ENCODE measurements at regions not wholly inside any gene's neighbourhood (a gene's known extent, or its start where the extent isn't known, plus 50 kb on each side); places are given as distances from the start of the nearest gene placed in this dataset.

- Histone ChIP-seq H3K9me3 (no peaks in the 10 kb centered on the region), H3K27me3 (no peaks in the 10 kb centered on the region), H3K4me3 (no peak overlapping the region), H3K4me1 (peaks cover 0 to 2% (median 0%) of the 10 kb centered on the region in 4 donors), H3K27ac (no peak overlapping the region), H3K36me3 (no peaks in the 10 kb centered on the region)
- DNase-seq: no peak
- intact Hi-C loops (cut with DNase I; ENCODE audit: low total_unique reads): no loop called here
- WGBS, 5 donors: 47 to 61% (median 51%) methylated on average over 2 of the region's 2 CpGs
- TF ChIP-seq POLR2A (IDR thresholded peaks at IDR 0.05) (no peak), EP300 (IDR thresholded peaks at IDR 0.05) (no peak), POLR2AphosphoS5 (IDR thresholded peaks at IDR 0.05) (no peak)
- TF ChIP-seq, protein P1, sequence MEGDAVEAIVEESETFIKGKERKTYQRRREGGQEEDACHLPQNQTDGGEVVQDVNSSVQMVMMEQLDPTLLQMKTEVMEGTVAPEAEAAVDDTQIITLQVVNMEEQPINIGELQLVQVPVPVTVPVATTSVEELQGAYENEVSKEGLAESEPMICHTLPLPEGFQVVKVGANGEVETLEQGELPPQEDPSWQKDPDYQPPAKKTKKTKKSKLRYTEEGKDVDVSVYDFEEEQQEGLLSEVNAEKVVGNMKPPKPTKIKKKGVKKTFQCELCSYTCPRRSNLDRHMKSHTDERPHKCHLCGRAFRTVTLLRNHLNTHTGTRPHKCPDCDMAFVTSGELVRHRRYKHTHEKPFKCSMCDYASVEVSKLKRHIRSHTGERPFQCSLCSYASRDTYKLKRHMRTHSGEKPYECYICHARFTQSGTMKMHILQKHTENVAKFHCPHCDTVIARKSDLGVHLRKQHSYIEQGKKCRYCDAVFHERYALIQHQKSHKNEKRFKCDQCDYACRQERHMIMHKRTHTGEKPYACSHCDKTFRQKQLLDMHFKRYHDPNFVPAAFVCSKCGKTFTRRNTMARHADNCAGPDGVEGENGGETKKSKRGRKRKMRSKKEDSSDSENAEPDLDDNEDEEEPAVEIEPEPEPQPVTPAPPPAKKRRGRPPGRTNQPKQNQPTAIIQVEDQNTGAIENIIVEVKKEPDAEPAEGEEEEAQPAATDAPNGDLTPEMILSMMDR (IDR thresholded peaks at IDR 0.05): no peak
These were observed 120.7 kb upstream of the SLIT3 start for GRCh38 chr5:169421677-169422076.

DNA sequence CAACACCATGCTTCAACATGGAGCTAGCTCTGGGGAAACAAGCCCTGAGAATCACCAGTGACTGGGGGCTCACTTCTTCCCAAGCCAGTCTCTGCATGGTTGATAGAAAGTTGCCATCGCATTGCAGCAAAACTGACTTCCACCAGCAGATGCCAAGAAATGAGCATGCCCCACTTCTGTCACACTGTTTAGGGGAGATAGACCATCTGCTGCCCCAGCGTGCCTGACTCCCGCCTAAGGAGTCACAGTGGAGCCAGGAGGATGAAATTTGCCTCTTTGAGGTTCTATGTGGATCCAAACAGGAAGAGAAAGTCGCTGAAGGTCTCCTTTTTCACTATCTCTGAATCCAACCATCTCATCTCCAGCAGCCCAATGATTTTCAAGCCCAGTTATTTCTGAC lies 116.7 kb upstream of the SLIT3 start:
- TF ChIP-seq, protein P1 (IDR thresholded peaks at IDR 0.05): no peak
- no peak for TF ChIP-seq EP300 (IDR thresholded peaks at IDR 0.05)
- no peak for TF ChIP-seq POLR2AphosphoS5 (IDR thresholded peaks at IDR 0.05)
- no peak for TF ChIP-seq POLR2A (IDR thresholded peaks at IDR 0.05)
- H3K27ac ChIP-seq: no peak overlapping the region
- H3K27me3 ChIP-seq: no peaks in the 10 kb centered on the region
- WGBS, 5 donors: 77 to 79% (median 79%) methylated on average over 4 of the region's 4 CpGs
- H3K9me3 ChIP-seq: no peaks in the 10 kb centered on the region
- H3K36me3 ChIP-seq: no peaks in the 10 kb centered on the region
- no peak overlapping the region for H3K4me3 ChIP-seq
- DNase-seq: no peak
- peaks cover 0 to 7% (median 0%) of the 10 kb centered on the region in 4 donors for H3K4me1 ChIP-seq
- intact Hi-C loops (cut with DNase I; ENCODE audit: low total_unique reads): no loop called here

DNA sequence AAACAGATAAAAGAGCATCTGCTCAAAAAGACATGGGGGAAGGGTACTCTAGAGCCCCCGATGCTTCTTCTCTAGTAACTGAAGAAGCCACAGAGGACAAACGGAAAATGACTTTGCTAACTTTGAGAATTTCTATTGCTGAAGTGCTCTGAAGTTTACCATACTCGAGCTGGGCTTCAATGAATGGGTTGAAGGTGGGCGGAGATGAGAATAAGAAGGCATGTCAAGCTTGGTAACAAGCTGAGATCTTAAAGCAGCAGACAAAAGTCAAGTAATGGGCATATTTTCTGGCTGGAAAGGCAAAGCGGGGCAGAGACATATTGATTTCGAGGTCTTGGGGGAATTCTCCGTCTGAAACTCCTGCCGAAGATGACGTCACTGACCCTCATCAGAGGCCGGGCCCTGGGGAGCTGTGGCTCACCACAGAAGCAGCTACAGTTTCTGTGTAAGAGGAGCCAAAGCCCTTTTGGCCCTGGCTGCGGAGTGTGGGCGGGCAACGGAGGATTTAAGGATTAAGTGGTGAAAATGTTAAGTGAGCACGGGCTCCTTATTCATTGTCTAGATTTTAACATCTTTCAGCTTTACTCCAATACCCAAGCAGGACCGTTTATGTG lies 115.8 kb upstream of the SLIT3 start:
- H3K4me1 ChIP-seq: peaks cover 0 to 7% (median 0%) of the 10 kb centered on the region in 4 donors
- no peak overlapping the region for H3K4me3 ChIP-seq
- peak in 1 of 3 donors; percentile 25 for TF ChIP-seq POLR2AphosphoS5 (IDR thresholded peaks at IDR 0.05)
- TF ChIP-seq POLR2A (IDR thresholded peaks at IDR 0.05): no peak
- no peaks in the 10 kb centered on the region for H3K9me3 ChIP-seq
- peak overlapping the region in 1 of 5 donors; percentile 4 for H3K27ac ChIP-seq
- intact Hi-C loops (cut with DNase I; ENCODE audit: low total_unique reads): no loop called here
- H3K27me3 ChIP-seq: no peaks in the 10 kb centered on the region
- 55 to 64% (median 63%) methylated on average over 15 of the region's 15 CpGs for WGBS, 5 donors
- peak in 1 of 2 donors; percentile 58 for DNase-seq
- H3K36me3 ChIP-seq: no peaks in the 10 kb centered on the region

GRCh38 chr5:169415948-169416347 lies 115.0 kb upstream of the SLIT3 start:
- Histone ChIP-seq H3K36me3 (no peaks in the 10 kb centered on the region), H3K27ac (no peak overlapping the region), H3K27me3 (no peaks in the 10 kb centered on the region), H3K9me3 (no peaks in the 10 kb centered on the region), H3K4me3 (no peak overlapping the region), H3K4me1 (peaks cover 0 to 7% (median 0%) of the 10 kb centered on the region in 4 donors)
- DNase-seq: peak in 1 of 2 donors; percentile 42
- no peak for TF ChIP-seq POLR2AphosphoS5 (IDR thresholded peaks at IDR 0.05)
- no peak for TF ChIP-seq POLR2A (IDR thresholded peaks at IDR 0.05)
- no peak for TF ChIP-seq EP300 (IDR thresholded peaks at IDR 0.05)
- TF ChIP-seq, protein P1 (IDR thresholded peaks at IDR 0.05): no peak
- WGBS, 5 donors: 46 to 65% (median 59%) methylated on average over 5 of the region's 5 CpGs
- intact Hi-C loops (cut with DNase I; ENCODE audit: low total_unique reads): no loop called here

- DNase-seq: no peak
- intact Hi-C loops (cut with DNase I; ENCODE audit: low total_unique reads): no loop called here
- H3K9me3 ChIP-seq: no peaks in the 10 kb centered on the region
- TF ChIP-seq POLR2AphosphoS5 (IDR thresholded peaks at IDR 0.05): no peak
- TF ChIP-seq, protein P1 (IDR thresholded peaks at IDR 0.05): no peak
- TF ChIP-seq POLR2A (IDR thresholded peaks at IDR 0.05): no peak
- TF ChIP-seq EP300 (IDR thresholded peaks at IDR 0.05): no peak
- WGBS, 5 donors: 43 to 76% (median 73%) methylated on average over 4 of the region's 4 CpGs
- no peaks in the 10 kb centered on the region for H3K27me3 ChIP-seq
- H3K4me1 ChIP-seq: peaks cover 0 to 7% (median 0%) of the 10 kb centered on the region in 4 donors
- no peaks in the 10 kb centered on the region for H3K36me3 ChIP-seq
- no peak overlapping the region for H3K27ac ChIP-seq
- H3K4me3 ChIP-seq: no peak overlapping the region
These were observed 114.4 kb upstream of the SLIT3 start for GRCh38 chr5:169415371-169415770.

Measured in stomach (tissue), 8 donors.